ENCODE measurements at regions not wholly inside any gene's neighbourhood (a gene's known extent, or its start where the extent isn't known, plus 50 kb on each side); places are given as distances from the start of the nearest gene placed in this dataset.

GRCh38 chr16:26729951-26730541 is 336.7 kb upstream of the C16orf82 start:
- Histone ChIP-seq H3K4me3 (ENCODE audit: low read length) (no peak overlapping the region), H3K9ac (ENCODE audit: low read length) (no peak overlapping the region), H4K20me1 (ENCODE audit: insufficient read depth, low read length) (no peaks in the 10 kb centered on the region), H3K4me1 (ENCODE audit: low read length) (no peaks in the 10 kb centered on the region), H3K27ac (ENCODE audit: low read length) (no peak overlapping the region), H3K79me2 (ENCODE audit: low read length) (no peaks in the 10 kb centered on the region), H3K27me3 (ENCODE audit: low read depth, low read length) (no peaks in the 10 kb centered on the region), H3K4me2 (ENCODE audit: low read length) (no peak overlapping the region), H3K9me3 (ENCODE audit: insufficient read depth, low read length) (no peaks in the 10 kb centered on the region), H2AFZ (ENCODE audit: low read depth, low read length) (no peak overlapping the region), H3K36me3 (replicated peaks; ENCODE audit: low read depth, low read length) (no peaks in the 10 kb centered on the region)
- TF ChIP-seq CTCF (IDR thresholded peaks at IDR 0.05; ENCODE audit: low read depth, low read length) (no peak), EZH2phosphoT487 (IDR thresholded peaks at IDR 0.05; ENCODE audit: low read depth) (no peak)

GRCh38 chr16:26731729-26732128 is 335.0 kb upstream of the C16orf82 start:
- TF ChIP-seq EZH2phosphoT487 (IDR thresholded peaks at IDR 0.05; ENCODE audit: low read depth) (no peak), CTCF (IDR thresholded peaks at IDR 0.05; ENCODE audit: low read depth, low read length) (no peak)
- H2AFZ ChIP-seq (ENCODE audit: low read depth, low read length): no peak overlapping the region
- H3K4me1 ChIP-seq (ENCODE audit: low read length): no peaks in the 10 kb centered on the region
- no peaks in the 10 kb centered on the region for H4K20me1 ChIP-seq (ENCODE audit: insufficient read depth, low read length)
- no peaks in the 10 kb centered on the region for H3K79me2 ChIP-seq (ENCODE audit: low read length)
- H3K9me3 ChIP-seq (ENCODE audit: insufficient read depth, low read length): no peaks in the 10 kb centered on the region
- H3K36me3 ChIP-seq (replicated peaks; ENCODE audit: low read depth, low read length): no peaks in the 10 kb centered on the region
- no peak overlapping the region for H3K9ac ChIP-seq (ENCODE audit: low read length)
- H3K27me3 ChIP-seq (ENCODE audit: low read depth, low read length): no peaks in the 10 kb centered on the region
- H3K27ac ChIP-seq (ENCODE audit: low read length): no peak overlapping the region
- H3K4me3 ChIP-seq (ENCODE audit: low read length): no peak overlapping the region
- H3K4me2 ChIP-seq (ENCODE audit: low read length): no peak overlapping the region

GRCh38 chr16:26733710-26734109 is 333.0 kb upstream of the C16orf82 start:
- no peak overlapping the region for H3K9ac ChIP-seq (ENCODE audit: low read length)
- TF ChIP-seq CTCF (IDR thresholded peaks at IDR 0.05; ENCODE audit: low read depth, low read length) (no peak), EZH2phosphoT487 (IDR thresholded peaks at IDR 0.05; ENCODE audit: low read depth) (no peak)
- no peaks in the 10 kb centered on the region for H3K9me3 ChIP-seq (ENCODE audit: insufficient read depth, low read length)
- 0 out of 2 replicates have a peak, but pooled peaks cover 4% of the 10 kb centered on the region for H3K27me3 ChIP-seq (ENCODE audit: low read depth, low read length)
- no peak overlapping the region for H3K4me3 ChIP-seq (ENCODE audit: low read length)
- no peak overlapping the region for H3K4me2 ChIP-seq (ENCODE audit: low read length)
- no peak overlapping the region for H3K27ac ChIP-seq (ENCODE audit: low read length)
- H4K20me1 ChIP-seq (ENCODE audit: insufficient read depth, low read length): no peaks in the 10 kb centered on the region
- no peaks in the 10 kb centered on the region for H3K79me2 ChIP-seq (ENCODE audit: low read length)
- no peaks in the 10 kb centered on the region for H3K4me1 ChIP-seq (ENCODE audit: low read length)
- no peak overlapping the region for H2AFZ ChIP-seq (ENCODE audit: low read depth, low read length)
- H3K36me3 ChIP-seq (replicated peaks; ENCODE audit: low read depth, low read length): no peaks in the 10 kb centered on the region

GRCh38 chr16:26735521-26735920 is 331.2 kb upstream of the C16orf82 start:
- H3K27ac ChIP-seq (ENCODE audit: low read length): no peak overlapping the region
- 0 out of 2 replicates have a peak, but pooled peaks cover 4% of the 10 kb centered on the region for H3K27me3 ChIP-seq (ENCODE audit: low read depth, low read length)
- H3K36me3 ChIP-seq (replicated peaks; ENCODE audit: low read depth, low read length): no peaks in the 10 kb centered on the region
- no peaks in the 10 kb centered on the region for H3K9me3 ChIP-seq (ENCODE audit: insufficient read depth, low read length)
- H3K79me2 ChIP-seq (ENCODE audit: low read length): no peaks in the 10 kb centered on the region
- TF ChIP-seq CTCF (IDR thresholded peaks at IDR 0.05; ENCODE audit: low read depth, low read length): no peak
- no peak for TF ChIP-seq EZH2phosphoT487 (IDR thresholded peaks at IDR 0.05; ENCODE audit: low read depth)
- H2AFZ ChIP-seq (ENCODE audit: low read depth, low read length): no peak overlapping the region
- no peak overlapping the region for H3K4me3 ChIP-seq (ENCODE audit: low read length)
- no peaks in the 10 kb centered on the region for H4K20me1 ChIP-seq (ENCODE audit: insufficient read depth, low read length)
- no peaks in the 10 kb centered on the region for H3K4me1 ChIP-seq (ENCODE audit: low read length)
- no peak overlapping the region for H3K4me2 ChIP-seq (ENCODE audit: low read length)
- no peak overlapping the region for H3K9ac ChIP-seq (ENCODE audit: low read length)

All from OCI-LY3 (cell line).